GM18502 (cell line): ENCODE measurements at regions not wholly inside any gene's neighbourhood (a gene's known extent, or its start where the extent isn't known, plus 50 kb on each side); places are given as distances from the start of the nearest gene placed in this dataset.

ENCODE experiments used
- ATAC-seq: cut with Tn5 transposase; IDR thresholded peaks from one replicate; pipeline ENCODE4 v1.9.1; 2021; ENCODE audit warnings: mild to moderate bottlenecking; ENCODE audit not compliant: unreplicated experiment, poor library complexity

DNA sequence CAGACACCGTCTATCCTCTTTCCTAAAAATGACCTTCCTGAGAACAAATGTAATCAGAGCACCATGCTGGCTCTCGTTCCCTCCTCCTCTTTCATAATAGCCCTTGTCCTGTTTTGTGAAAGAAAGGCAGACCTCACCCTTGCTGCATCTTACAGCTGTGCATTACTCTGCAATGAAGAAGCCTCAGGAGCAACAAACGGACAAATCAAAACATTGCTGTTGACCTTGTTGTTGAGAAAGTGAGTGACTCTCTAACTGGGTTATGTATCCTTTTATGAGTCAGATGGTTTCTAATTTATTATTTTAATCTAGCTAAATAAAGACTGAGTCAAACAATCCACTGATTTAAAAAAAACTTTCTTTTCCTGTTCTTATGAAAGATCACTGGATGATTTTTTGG, 180.9 kb downstream of the RPS29 start:
- ATAC-seq, result no peak

DNA sequence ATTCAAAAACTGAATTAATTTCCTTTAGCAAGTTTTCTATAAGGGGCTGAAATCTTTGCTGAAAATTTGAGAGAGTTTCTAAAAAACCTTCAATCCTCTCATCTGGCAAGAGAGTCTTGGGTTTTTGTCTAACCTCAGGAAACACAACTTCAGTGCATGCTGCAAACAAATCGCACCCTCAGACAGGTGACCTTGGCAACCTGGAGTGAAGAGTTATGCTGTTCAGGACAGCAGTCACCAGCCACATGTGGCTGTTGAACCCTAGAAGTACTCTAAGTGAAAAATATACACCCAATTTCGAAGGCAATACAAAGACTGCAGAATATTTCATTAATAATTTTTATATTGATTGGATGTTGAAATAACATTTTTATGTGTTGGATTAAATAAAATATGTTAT, 184.8 kb downstream of the RPS29 start:
- no peak for ATAC-seq

GRCh38 chr14:49396801-49397200, 189.4 kb downstream of the RPS29 start:
- no peak for ATAC-seq

GRCh38 chr14:49381778-49382177, 204.4 kb downstream of the RPS29 start:
- no peak for ATAC-seq

GRCh38 chr14:49367696-49368095, 218.5 kb downstream of the RPS29 start:
- peak; percentile 68 for ATAC-seq

- ATAC-seq, result no peak
These were observed 219.8 kb downstream of the RPS29 start for GRCh38 chr14:49366416-49366815.

- no peak for ATAC-seq
These were observed 221.4 kb downstream of the RPS29 start for GRCh38 chr14:49364752-49365117.

DNA sequence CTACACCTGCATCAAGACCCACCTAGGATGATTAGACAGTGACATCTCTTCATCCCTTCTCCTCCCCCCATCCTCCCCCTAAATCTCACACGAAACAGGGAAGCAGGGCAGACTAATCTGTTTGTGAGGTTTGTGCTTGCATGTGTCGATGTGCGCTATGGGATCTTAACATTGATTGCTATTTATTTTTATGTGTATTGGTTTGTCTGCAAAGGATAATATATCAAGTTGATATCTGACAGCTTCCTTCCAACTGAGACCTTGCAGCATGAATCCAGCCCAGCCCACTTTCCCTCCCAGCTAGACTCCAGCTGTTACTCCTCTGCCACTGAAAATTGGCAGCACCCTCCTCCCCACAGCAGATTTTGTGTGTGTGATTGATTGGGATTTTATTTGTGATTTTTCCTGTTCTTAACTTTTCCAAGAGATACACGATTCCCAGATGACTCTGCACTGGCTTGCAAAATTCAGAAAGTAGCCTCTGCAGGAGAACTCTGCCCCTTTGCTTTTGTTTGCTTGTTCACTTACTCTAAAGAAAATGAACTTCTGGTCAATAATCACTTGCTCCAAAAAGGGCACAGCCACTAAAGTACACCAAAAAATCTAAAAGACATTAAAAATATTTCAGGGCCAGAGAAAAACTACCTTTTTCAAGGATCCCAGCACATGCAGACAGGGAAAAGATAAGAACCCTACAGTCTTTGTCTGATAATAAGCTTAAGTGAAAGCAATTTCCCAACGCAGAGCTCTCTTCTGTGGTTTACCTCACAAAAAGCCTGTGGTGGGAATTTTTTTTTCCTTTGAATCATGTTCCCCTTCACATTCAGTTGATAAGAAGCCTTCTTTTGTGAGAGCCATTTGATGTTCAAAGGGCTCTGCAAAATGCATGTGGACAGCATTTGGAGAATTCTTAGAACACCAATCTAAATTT, 222.1 kb downstream of the RPS29 start:
- ATAC-seq, result no peak

DNA sequence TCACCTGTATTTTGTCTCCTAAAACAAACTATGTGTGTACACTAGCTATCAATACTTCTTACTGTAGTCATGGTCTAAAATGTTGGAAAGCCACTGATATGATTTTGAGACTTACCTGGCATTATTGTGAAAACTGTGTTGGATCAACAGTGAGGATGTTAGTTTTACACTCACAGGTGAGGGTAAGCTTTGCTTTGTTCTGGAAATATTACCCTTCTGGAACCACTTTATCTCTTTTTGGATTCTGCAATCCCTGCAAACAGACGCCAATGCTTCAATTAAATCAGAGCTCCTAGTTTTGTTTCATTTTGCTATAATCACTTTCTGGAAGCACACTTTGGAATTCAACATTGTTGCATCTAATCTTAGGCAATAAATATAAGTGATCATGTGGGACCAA, 223.3 kb downstream of the RPS29 start:
- ATAC-seq, result no peak

GRCh38 chr14:49339130-49339529, 247.1 kb downstream of the RPS29 start:
- no peak for ATAC-seq

- ATAC-seq, result no peak
These were observed 266.4 kb downstream of the RPS29 start for GRCh38 chr14:49319810-49320209.

- ATAC-seq, result no peak
These were observed 270.6 kb downstream of the RPS29 start for GRCh38 chr14:49315570-49315969.

- ATAC-seq, result no peak
These were observed 271.4 kb downstream of the RPS29 start for GRCh38 chr14:49314737-49315136.

- ATAC-seq, result no peak
These were observed 273.1 kb downstream of the RPS29 start for GRCh38 chr14:49313108-49313507.

DNA sequence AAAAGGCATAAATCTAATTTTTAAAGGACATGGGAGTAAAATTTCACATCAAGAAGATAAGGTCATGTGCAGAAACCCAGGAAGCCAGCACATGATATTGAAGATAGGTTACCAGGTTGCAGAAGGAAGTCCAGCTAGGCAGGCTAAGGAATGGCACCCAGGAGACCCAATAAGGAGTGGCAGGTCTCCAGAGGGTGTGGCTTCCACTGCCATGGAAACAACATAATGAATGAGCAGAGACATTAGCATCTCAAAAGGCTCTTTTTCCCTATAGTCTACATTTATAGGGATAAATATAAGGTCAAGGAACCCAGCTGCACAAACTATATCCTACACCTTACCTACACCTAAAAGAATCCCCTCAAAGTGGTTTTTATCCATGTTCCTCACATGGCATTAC, 275.9 kb downstream of the RPS29 start:
- ATAC-seq, result no peak

DNA sequence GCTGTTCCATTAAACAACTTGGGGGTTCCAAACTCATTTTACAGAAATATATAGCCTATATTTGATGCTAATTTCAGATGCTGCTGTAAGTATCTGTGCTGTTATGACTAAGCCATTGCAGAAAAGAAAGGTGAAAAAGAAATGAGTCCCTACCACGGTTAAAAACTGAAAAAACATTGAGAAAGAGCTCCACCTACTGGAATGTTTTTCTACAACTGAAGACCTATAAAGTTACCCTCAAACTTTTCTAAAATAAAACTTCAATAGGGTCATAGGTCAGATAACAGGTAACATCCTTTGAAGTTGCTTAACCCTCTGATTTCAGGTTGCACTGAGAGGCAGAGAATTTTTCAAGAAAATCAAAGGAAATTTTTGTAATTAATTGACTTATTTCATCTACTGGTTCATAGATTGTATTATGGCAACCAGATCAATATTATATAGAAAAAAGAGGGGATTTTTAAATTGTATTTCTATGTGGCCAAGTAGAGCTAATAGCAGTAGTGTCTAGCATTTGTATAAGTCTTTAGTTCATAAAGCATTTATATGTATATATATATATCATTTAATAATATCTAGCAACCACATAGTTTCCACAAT, 279.9 kb downstream of the RPS29 start:
- ATAC-seq, result peak; percentile 76

DNA sequence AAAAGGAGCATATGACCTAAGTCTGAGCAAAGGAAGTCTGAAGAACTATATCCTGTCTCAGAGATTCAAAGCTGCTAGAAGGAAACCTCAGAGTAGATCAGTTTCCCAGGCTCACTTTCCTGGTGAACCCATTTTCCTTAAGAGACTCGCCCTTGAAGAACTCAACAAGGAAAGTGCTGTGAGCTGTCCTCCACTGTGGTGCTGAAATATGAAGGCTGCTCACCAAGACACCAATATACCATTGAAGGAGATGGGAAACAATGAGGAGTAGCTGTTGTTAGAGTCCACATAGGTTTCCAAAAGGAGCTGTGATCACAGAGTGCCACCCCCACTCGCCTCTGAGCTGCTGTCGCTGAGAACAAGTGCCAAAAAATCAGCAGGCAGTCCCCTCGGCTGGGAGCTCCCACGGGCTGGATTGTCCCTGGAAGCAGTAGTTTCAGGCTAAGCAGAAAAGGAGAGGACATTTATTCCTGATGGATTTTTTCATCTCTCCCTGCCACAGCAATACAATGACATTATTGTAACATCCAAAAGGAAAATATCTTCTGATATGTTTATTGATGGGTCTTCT, 282.1 kb downstream of the RPS29 start:
- no peak for ATAC-seq

DNA sequence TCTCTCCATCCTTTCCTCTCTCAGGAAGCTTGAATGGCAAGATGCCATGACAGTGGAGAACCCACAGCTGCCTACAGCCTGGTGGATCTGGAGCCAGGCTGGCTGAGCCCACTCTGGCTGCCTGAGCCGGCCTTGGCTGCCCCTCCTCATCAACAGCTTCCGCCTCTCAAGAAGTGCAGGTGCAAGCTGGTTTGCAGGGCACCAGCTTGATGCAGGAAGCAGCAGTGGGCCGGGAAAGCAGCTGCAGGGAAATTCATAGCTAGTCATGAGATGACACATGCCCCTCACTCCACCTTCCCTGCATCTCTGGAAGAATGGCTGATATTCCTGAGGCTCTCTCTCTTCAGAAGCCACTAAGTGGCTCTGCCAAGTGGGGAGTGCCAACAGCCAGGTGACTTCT, 289.1 kb downstream of the RPS29 start:
- no peak for ATAC-seq

DNA sequence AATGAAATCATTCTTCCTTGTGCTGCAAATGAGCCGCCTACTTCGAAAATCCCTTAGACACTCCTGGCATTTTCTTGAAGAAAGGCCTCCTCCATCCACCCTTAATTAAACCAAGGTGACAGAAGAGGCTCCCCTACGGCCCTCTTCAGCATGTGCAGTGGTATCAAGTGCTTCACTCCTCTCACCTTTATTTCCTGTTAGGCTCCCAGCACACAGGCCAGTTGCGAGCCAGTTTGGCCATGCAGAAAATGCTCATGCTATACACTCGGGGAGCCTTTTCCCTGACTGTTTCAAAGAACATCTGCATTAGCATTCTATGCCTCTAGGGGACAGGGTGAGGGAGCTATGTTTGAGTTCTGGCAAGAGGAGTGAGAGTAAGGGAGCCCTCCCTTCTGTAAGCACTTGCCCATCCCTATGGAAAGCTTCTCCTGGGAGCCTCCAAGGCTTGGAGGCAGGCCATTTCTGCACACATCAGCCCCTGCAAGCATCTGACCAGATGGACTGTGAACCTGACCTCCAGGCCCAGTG, 291.5 kb downstream of the RPS29 start:
- no peak for ATAC-seq

DNA sequence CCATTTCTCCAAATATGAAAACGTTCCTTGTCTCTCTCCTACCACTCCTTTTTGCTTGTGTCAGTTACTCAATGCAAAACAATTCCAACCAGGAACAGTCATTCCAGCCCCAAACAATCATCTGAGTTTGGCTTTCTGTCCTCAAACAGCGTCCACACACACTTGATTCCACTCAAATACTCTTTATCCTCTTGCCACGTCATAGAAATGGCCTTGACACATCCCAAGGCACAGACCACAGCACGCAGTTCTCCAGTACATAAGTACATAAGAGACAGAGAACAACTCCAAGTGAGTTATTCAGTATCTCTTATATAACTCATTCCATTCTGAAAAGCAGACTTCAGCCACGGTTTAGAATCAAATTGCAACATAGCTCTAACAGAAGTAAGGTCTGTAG, 299.2 kb downstream of the RPS29 start:
- no peak for ATAC-seq

DNA sequence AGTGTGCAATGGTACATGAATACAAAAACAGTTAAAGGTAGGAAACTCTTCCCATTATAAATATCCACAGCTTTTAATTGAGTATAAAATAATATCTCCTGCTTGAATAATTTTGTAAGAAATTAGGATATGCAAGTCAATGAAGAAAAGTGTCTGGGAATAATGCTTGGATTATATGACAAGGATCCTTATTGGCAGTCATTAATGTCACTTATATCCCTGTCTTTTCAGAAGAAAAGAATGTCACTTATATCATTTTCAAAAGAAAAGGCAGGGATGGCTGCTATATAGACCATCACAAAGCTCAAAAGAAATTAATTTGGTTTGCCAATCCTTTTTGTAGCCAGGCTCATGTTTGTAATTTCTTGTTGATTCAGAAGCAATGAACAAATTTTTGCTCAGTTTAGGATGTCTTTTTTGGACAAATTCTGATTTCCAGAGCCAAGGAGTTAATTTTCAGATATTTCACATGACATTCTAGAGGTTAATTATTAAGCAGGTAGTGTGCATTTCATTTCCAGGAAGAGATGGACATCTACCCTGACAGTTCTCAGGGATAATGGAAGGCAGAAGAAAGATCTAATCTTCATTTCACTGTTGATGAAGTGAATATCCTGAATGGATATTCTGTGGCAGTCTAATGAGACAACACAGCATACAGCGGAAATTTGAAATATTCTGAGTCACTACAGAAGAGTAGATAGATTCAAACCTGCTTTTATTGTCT, 299.8 kb downstream of the RPS29 start:
- no peak for ATAC-seq
